ENCODE measurements at regions not wholly inside any gene's neighbourhood (a gene's known extent, or its start where the extent isn't known, plus 50 kb on each side); places are given as distances from the start of the nearest gene placed in this dataset.

DNA sequence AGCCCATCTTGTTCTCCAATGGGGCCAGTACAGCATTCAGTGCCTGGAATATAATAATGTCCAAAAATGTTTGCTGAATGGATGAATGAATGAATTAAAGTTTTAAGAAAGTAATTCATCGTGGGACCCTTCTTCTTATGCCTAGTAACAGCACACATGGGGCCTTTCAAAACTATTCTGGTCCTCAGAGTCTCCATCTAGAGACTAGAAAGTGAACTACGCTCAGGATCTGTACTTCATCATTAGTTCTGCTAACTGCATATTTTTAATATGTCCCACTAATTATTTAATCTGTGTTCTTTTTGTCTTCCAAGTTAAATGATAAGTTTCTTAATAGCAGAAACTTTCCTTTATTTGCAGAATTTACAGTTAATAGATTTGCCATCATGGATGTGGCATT is 172.5 kb downstream of the SMAD2 start:
- DNase-seq = no peak

DNA sequence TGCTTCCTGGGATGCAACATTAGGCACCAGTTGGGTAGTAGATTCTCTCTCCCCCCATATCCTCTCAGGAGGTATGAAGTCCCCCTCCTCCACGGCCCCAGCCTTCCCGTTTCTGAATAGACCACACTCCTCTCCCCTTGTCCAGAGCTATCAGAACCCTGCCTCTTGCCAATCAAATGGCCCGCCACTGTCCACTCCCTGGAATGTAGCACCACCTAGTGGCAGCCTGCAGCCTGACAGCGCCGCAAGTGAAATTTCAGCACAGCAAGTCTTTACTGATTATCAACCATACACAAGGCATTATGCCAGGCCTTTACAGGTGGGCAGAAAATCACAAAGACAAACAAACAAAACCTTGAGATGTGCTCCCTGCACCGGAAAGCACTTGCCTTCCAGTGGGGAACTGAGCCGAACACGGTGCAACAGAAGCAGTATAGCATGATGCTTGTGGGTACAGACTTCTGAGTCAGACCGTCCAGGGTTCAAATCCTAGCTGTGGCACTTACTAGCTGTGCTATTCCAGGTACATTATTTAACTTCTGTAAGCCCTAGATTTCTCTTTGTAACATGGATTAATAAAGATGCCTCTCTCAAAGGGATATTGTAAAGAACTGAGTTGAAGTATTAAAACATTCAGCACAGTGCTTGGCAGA is 174.0 kb downstream of the SMAD2 start:
- peak; percentile 59 for DNase-seq

DNA sequence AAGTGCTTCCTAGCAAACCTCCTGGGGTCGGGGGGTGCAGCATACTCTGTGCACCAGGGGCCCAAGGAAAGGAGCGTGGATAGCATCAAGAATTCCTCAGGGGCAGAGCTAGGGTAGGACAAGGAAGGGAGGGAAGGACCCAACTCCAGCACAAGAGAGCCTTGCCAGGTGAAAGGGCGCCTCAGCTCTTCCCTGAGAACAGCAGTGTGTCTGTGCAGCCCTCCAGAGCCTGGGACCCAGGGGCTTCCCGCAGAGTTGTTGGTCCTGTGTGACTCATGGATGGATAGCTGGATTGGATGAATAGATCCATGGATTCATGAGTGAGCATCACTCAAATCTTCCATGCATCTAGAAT is 175.4 kb downstream of the SMAD2 start:
- no peak for DNase-seq

DNA sequence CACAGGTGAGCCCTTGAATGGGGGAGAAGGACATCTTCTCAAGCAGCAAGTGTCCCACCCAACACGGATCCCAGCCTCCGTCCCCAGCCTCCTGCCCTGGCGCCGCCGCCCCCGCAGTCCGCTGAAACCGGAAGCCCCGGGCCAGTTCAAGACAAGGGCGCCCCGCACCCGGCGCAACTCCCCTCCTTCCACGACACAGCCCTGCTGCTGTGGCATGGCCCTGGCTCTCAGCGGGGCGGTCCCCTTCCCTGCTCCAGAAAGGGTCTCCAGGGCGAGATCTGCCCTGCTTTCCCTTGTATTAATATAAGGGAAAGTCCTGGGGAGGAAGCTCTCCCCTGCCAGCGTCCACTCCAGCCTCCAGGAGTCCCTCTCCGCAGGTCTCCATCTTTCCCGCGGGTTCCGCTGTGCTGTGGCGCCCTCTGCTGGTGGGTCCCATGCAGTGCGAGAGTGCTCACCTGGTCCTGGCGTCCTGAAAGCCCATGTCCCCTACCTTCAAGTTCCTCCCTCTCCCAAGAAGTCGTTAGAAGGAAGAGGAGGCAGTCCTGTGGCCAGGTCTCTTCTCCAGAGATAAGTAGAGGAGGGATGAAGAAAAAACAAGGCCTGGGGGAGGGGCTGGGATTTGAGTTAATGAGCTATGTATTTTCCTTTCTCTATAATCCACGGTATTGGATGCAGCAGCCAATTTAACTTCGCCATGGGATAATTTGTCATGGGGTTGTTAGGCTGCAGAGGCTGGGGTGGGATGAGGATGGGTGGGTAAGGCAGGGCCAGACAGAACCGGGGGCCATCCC is 176.0 kb downstream of the SMAD2 start:
- peak; percentile 55 for DNase-seq

DNA sequence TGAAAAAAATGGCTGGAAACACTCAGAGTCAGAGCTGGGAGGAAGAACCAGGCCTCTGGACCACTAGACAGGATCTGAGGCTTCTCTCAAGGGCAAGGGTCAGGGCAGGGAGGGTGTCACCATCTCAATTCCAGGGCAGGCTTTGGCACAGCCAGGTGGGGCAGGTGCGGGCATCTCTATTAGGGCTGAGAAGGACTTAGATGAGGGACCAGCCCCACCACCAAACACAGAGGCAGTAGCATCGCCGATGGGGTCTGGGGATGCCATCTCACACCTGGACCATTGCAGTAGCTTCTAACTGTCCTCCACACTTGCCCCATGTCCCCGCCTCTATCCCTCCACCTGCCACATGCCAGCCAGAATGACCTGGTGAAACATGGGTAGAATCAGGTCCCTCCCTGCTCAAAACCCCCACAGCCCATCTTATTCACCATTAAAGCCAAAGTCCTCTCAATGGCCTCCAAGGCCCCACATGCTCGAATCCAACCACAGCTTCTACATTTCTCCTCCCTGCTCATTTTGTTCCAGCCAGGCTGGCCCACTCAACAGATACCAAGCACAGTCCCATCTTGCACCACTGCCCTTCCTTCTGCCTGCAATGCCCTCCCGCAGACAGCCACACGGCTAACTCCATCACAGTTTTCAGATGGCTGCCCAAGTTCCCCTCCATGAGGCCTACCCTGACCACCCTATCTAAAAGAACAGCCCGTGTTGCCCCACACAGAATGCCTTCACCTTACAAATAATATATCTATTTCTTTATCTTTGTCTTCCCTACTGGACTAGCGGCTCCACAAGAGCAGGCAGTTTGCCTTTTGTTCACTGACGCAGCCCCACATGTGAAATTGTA is 177.4 kb downstream of the SMAD2 start:
- no peak for DNase-seq

DNA sequence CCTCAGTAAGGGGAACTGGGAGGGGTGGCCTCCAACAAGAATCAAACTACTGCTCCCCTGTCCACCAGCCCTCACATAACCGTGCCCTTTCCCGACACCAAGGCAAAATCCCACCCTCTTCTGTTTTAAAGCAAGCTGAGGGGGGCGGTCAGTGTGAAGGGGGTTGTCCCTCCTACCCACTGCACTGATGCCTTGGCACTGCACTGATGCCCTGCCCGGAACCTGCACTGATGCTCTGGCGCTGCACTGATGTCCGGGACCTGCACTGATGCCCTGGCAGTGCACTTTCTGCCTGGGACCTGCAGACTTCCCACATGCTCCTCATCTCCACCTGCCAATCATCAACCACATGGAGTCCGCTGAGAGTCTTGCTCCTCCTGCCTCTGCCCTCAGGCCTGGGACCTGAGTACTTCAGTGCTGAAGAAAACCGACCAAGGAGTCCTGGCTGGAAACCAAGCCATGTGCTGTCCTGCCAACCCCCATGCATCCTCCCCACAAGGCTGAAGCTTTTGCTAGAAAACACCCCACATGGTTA is 179.5 kb downstream of the SMAD2 start:
- no peak for DNase-seq

DNA sequence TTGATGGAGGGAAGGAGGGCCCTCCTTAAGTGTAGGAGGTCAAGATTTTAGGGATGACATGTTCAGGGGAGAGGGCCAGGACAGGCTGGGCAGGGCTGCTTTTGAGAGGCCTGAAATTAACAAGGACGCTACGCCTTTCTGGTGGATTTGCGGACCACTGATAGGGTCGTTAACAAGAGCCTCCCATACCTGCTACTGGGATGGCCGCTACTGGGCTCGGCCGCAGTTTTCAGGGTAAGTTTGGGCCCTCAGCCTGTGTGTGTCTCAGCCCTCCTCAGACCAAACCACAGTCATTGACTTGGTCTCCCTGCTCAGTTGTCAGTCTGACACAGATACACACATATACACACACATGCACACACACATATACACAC is 180.9 kb downstream of the SMAD2 start:
- DNase-seq = no peak

DNA sequence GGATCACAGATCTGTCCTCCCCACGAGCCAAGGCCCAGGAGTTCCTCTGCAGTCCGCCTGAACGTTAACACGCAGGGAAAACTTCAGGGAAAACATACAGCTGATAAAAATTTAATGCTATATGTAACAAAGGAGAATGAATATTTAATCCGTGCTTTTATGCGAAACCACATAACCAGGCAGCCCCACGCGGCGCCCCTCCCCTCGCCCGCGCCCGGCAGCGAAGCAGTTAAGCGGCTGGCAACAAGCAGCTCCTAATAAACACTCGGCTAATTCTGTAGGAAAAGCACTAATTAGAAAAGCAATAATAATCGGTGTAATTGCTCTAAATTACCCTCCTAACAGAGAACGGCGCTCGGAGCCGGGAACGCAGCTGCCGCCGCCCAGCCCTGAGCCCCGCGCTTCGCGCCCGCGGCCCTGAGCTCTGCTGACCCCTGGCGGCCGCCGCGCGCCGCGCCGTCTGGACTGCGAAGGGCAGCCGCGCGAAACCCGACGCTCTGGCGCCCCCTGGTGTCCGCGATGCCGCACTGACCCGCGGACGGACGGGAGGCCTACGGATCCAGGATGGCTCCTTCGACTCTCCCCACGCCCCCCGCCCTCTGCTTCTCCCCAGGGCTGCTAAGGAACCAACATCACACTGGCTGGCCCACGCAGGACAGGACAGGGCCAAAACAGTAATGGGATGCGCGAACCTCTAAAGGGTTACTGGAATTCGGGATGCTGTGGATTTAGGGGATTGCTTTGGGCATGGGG is 181.4 kb downstream of the SMAD2 start:
- peak; percentile 81 for DNase-seq

DNA sequence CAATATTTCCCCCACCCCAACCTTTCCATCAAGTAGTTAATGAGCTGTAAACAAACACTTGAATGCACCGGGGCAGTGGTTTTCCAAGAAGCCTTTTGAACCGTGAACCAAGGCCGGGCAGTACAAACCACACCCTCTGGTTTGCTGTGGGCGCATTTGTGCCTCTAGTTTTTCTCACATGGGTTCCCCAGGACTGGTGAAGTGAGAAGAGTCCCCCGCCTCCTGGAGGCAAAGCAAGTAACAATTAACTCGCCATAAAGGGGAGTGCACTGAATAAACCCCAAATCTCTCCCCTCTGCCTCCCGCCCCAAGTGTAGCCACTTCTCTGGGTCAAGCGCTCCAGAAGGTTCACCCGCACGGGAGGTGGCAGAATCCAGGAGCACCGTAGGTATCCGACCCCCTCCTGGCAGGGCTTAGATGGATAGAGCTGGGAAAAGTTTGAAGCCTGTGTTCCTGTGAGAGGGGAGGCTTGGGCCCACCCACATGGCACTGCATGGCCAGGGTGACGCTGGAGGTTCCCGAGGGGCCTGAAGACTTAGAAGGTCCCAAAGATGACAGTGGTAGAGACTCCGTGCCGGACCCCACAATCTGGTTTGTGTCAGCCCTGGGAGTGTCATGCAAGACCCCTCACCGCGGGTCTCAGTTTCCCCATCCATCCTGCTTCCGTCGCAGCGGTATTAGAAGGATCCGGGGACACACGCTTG is 182.2 kb downstream of the SMAD2 start:
- no peak for DNase-seq

DNA sequence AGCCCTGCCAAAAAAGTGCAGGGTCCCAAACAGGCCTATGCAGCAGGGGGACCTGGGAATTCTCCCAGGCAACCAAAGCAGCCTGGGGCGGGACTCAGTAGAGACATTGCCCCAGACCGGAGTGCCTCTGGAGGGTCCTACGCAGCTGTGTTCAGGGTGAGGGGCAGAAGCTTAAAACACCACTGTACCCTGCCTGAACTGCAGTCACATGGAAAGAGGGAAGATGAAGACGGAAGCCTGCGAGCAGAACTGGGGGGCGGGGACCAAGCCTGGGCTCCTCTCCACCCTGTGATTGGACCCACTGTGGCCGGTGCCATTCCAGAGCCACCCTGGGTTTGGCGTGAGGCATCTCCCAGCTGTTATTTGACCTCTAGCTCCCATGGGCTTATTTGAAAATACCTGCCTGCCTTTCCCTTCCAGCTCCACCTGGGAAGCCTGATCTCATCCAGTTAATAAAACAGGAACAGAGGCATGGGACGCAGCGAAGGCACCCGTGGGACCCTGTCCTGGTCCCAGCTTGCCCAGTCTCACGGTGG is 183.1 kb downstream of the SMAD2 start:
- no peak for DNase-seq

DNA sequence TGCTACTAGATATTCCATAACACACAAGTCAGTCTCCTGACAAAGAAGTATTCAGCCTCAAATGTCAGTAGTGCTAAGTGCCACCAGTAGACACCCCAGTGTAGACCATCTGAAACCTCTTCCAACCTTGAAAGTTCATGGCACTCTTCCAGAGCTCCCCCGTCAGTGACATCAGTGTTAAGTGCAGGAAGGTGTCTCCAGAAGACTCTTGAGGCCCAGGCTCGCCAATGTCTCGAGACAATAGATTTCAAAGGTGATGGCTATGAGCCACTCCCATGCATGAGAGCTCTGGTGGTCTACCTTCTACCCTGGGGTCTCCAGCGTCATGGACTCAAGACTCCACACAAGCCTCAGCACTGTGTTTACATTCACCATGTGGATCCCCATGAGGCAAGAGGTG is 183.8 kb downstream of the SMAD2 start:
- DNase-seq = no peak

DNA sequence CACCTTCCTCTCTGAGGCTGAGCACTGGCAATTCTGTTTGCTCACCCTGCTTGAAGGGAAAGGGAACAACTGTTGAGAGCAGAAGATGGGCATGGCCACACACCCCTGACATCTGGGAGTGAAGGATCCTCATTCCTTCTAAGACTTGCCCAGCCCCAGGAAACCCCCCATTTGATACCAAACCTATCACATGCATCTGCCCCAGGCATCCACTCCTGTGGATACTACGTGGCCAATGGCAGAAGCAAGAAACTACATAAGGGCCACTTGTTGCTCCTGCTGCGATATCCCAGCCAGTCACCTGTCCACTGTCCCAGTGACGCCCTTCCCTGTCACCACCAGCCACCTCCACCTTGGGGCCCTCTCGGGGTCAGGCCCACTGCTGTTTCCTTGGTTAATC is 185.2 kb downstream of the SMAD2 start:
- no peak for DNase-seq

DNA sequence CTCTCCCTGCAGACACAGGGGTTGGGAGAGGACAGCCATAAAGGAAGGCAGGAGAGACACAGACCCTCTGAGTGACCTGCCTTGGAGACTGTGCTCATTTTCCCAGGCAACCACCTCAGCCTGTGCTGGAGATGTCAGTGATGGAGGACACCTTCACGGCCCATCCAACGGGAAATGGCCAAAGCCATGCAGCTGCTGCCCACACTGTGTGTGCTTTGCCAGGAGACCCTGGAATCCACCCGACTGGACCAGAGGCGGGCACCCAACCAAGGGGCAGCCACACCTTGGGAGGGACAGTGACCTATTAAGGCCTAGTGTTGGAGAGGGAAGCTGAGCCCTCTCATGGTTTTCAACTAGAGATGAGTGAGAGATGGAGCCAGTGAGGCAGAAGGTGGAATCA is 192.5 kb downstream of the SMAD2 start:
- no peak for DNase-seq

DNA sequence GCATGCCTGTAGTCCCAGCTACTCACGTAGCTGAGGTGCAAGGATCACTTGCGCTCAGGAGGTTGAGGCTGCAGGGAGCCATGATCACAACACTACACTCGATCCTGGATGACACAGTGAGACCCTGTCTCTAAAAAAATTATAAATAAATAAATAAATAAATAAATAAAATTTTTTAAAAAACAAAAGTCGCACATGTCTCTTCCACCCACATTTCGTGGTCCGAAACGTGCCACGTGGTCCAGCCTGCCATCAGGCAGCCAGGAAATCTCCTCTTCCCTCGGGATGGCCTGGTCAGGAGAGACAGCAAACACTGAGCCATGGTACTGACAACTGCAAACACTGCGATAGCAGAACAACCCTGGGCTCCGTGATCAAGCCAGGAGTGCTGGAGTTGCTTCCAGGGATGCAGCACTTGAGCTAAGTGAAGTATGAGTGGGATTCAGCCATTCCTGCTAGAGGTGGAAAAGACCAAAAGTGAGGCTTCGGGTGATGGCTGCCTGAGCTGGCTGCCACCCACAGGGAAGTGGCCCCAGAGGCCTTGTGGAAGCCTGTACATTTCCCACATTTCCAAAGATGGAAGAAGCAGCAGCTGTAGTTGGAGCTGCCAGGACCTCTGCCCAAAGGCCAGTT is 193.1 kb downstream of the SMAD2 start:
- DNase-seq = no peak

DNA sequence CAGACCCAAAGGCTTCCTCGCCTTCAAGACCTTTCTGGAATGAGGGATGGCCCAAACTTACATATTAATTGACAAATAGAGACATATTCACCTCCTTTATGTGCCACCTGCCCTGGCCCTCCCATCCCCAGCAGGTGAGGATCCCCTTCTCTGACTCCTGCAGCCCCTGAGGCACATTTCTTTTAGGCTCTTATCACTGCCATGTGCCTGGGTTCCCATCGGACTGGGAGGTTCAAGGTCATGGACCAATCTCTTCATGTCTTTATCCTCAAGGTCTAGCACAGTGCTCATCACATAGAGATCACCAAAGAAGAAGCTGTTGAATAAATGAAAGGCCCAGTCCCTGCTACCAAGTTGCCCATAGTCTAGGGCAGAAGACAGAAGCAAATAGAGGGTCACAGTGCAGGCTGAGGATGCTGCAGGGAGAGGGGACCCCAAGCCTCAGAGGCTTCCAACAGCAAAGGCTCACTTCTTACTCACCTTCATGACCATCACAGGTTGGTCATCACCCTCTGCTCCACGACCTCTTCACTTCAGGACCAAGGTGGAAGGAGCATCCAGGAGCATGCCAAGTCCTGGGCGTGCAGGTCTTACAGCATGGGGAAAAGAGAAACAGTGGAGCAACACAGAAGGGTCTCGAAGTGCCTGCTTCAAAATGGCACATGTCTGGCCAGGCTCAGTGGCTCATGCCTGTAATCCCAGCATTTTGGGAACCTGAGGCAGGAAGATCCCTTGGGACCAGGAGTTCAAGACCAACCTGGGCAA is 193.9 kb downstream of the SMAD2 start:
- no peak for DNase-seq

DNA sequence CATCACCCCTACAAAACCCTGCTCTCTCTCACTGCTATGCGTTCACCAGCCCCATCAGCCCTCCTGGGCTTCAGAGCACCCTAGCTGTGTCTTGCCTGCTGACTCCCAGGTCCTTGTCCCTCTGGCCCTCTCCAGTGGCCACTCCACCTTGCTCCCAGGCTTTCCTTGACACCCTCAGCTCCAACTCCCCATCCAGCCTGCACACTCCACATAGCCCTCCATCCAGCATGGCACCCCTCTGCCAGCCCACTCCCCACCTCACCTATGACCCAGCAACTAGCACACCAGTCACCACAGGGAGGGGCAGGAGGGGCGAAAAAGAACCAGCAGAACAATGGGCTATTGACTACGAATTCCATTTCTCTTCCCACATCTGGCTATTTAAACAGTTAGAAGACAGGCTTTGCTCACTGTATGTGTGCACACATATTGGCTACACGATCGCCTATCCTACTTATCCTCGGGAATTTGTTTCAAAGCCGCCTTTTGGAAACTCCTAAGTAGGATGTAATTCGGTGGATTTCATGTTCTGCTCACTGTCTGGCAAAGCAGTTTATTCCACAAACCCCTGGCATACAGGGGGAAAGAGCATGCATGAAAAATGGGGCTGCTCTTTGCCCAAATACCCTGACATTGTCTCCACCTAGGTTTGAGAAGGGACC is 195.3 kb downstream of the SMAD2 start:
- no peak for DNase-seq

DNA sequence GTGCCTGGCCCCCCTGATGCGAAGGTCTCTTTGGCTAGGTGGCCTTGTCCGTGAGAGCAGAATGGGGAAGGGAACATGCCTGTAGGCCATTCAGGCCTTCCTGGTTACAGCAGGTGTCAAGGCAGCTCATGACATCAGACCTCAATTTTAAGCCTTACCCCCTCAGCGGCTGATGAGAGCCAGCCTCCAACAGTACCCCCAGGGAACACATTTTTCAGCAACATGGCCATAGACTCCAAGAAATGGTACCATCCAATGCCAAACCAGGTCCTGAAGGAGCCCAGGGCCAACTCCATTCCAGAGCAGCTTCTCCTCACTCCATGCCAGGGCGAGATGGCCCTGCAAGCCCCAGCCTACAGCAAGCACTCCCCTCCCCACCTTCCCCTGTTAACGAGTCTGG is 199.2 kb downstream of the SMAD2 start:
- no peak for DNase-seq

DNA sequence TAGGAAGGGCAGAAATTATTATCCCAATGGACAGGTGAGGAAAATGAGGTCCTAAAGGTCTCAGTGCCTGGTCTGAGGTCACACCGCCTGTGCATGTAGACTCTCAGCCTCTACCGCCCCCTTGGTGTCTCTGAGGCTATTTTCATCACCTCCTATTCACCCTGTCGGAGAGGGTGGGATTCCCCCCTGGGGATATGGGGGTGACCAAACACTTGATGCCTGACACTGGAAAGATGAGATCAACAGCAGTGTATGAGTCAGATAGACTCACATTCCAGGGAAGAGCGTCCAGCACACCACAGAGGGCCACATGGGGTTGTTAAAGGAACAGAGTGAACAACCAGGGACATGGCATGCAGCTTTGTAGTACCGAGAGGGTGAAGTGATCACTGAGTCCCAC is 199.7 kb downstream of the SMAD2 start:
- DNase-seq = no peak

DNA sequence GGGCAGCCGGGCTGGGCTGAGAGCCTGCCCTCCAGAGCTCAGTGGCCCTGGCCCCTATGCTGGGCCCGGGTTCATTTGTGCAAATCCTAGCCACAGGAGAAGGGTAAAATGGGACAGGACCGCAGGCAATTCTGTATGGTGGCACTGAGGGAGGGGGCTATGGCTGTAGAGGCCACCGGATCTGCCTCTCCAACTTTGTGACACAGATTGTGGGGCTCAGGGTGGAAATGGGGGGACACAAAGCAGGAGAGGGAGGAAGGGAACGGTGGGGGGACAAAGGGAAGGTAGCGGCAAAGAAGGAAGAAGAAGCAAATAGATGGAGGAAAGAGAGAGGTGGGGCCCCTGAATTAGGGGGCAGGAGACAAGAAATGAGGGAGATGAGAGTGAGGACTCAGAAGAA is 201.1 kb downstream of the SMAD2 start:
- DNase-seq = no peak

DNA sequence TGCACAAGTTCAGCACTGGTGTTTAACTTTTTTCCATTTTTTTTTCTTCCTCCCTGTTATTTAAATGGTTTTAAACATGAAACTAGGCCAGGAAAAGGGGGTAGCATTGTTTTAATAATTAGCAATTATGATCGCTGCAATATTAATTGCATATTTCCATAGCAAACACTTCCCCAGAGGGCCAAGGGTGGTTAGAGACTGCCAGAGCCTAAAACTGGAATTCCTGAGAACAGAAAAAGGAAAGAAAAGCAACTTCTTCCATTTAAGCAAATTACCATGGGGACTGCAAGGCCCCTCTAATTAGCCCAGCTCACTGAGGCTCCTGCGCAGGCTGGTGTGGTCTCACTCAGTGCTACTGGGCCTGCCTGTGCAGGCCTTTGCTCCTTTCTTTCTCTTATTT is 201.5 kb downstream of the SMAD2 start:
- DNase-seq = no peak
